Endothelial cell (in vitro differentiated cells): ENCODE measurements at regions not wholly inside any gene's neighbourhood (a gene's known extent, or its start where the extent isn't known, plus 50 kb on each side); places are given as distances from the start of the nearest gene placed in this dataset.

ENCODE experiments used
- DNase-seq: peaks from one replicate; pipeline ENCODE4 v3.0.0; 2021; ENCODE audit warnings: low spot score
- H3K27ac Mint-ChIP-seq: one replicate; pipeline ENCODE4 v1.8.0; 2021; ENCODE audit warnings: mixed read lengths, inconsistent platforms; ENCODE audit not compliant: unreplicated experiment
- H3K27me3 Mint-ChIP-seq: one replicate; pipeline ENCODE4 v1.8.0; 2021; ENCODE audit warnings: mild to moderate bottlenecking, moderate library complexity, mixed read lengths, inconsistent platforms; ENCODE audit not compliant: unreplicated experiment
- H3K36me3 Mint-ChIP-seq: one replicate; pipeline ENCODE4 v1.8.0; 2021; ENCODE audit warnings: mild to moderate bottlenecking, low read depth, mixed read lengths, inconsistent platforms; ENCODE audit not compliant: unreplicated experiment
- H3K4me1 Mint-ChIP-seq: one replicate; pipeline ENCODE4 v1.8.0; 2021; ENCODE audit warnings: mild to moderate bottlenecking, mixed read lengths, inconsistent platforms; ENCODE audit not compliant: unreplicated experiment
- H3K4me3 Mint-ChIP-seq: one replicate; pipeline ENCODE4 v1.8.0; 2021; ENCODE audit warnings: mild to moderate bottlenecking, mixed read lengths, inconsistent platforms; ENCODE audit not compliant: unreplicated experiment
- H3K9me3 Mint-ChIP-seq: one replicate; pipeline ENCODE4 v1.8.0; 2021; ENCODE audit warnings: mixed read lengths, inconsistent platforms; ENCODE audit not compliant: unreplicated experiment
- CTCF ChIP-seq: fragments of 200-600 bp; sonication (generic); IDR thresholded peaks from one replicate; pipeline ENCODE4 v1.5.0; 2021; ENCODE audit warnings: antibody characterized with exemption; ENCODE audit not compliant: unreplicated experiment

DNA sequence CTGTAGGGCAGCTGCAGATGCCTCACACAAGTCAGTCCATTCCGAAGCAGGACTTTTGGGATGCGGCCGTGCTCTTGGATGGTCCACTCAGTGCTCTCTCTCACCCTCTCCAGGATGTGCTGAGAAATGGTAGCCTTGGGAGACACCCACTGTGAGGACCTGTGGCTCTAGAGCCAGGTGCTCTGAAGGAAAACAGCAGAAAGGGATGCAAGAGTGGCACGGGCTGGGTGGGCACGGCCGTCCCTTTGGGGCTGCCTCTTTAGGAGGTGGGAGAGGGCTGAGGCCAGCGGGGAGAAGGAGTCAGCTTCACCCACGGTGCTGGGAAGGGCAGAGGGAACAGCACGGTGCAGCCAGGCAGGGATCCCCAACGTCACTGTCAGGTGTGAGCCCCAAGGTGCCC is 106.1 kb downstream of the RIPK4 start:
- no peak for DNase-seq
- TF ChIP-seq CTCF, result no peak
- Mint-ChIP-seq H3K27me3 (peaks cover 9% of the 10 kb centered on the region), H3K36me3 (no peaks in the 10 kb centered on the region), H3K27ac (no peak overlapping the region), H3K4me3 (no peak overlapping the region), H3K9me3 (no peaks in the 10 kb centered on the region), H3K4me1 (peaks cover 5% of the 10 kb centered on the region)

DNA sequence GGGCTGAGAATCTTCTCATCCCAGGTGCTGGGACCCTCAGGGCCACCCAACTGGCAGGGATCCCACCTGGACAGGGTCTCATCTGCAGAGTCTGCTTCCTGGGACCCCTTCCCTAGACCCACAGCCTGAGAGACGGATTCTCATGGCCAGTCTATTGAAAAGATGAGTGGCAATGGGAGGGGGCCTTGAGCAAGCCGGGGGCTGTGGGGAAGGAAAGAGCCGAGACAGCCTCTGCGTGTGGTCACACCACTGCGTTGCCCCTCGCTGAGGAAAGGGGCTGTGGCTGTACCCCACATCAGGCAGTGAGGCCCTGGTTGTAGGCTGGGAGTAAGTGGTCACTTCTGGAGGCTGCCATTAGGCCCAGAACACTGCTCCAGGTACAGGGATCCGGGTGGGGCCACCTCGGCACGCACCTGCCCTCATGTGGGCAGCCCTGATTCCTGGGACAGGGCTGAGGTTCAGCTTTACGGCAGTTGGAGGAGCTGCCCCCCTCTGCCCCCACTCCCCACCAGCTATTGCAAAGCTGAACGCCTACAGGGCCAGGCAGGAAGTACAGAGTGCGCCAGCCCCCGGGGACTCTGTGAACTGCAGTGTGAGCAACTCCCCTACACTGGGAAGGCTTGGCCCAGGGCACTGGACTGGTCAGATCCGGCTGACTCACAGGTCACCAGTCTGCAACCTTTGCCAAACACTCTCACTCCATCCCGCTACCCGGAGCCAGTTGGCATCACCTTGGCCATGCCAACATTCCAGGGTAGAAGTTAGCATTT is 106.9 kb downstream of the RIPK4 start:
- no peak for DNase-seq
- Mint-ChIP-seq H3K4me1 (peaks cover 5% of the 10 kb centered on the region), H3K4me3 (no peak overlapping the region), H3K27me3 (peaks cover 9% of the 10 kb centered on the region), H3K27ac (no peak overlapping the region), H3K9me3 (no peaks in the 10 kb centered on the region), H3K36me3 (no peaks in the 10 kb centered on the region)
- TF ChIP-seq CTCF, result no peak

GRCh38 chr21:41656946-41657525 is 109.8 kb downstream of the RIPK4 start:
- TF ChIP-seq CTCF, result no peak
- Mint-ChIP-seq H3K4me3 (no peak overlapping the region), H3K4me1 (no peaks in the 10 kb centered on the region), H3K27ac (no peak overlapping the region), H3K36me3 (no peaks in the 10 kb centered on the region), H3K27me3 (peaks cover 10% of the 10 kb centered on the region), H3K9me3 (no peaks in the 10 kb centered on the region)
- no peak for DNase-seq

DNA sequence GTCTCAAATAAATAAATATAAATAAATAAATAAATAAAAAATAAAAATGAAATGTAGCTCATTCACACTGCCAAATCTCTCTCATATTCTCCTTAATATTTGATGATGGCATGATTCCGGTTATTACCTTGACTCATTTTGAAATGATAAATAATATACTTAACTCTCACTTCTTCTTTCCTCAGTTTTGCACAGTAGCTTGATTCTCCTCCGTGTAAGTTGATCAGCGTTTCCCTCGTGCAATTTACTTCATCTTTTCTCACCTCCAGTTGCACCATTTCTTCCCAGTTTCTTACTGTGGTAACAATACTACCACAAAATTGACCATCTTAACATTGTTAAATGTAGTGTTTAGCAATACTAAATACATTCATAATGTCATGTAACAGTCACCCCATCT is 111.6 kb downstream of the RIPK4 start:
- no peak for DNase-seq
- H3K4me1 Mint-ChIP-seq, result no peaks in the 10 kb centered on the region
- H3K36me3 Mint-ChIP-seq, result no peaks in the 10 kb centered on the region
- H3K27ac Mint-ChIP-seq, result no peak overlapping the region
- peaks cover 8% of the 10 kb centered on the region for H3K27me3 Mint-ChIP-seq
- H3K4me3 Mint-ChIP-seq, result no peak overlapping the region
- H3K9me3 Mint-ChIP-seq, result no peaks in the 10 kb centered on the region
- TF ChIP-seq CTCF, result no peak

- TF ChIP-seq CTCF, result no peak
- H3K4me1 Mint-ChIP-seq, result no peaks in the 10 kb centered on the region
- no peak overlapping the region for H3K4me3 Mint-ChIP-seq
- no peak for DNase-seq
- no peak overlapping the region for H3K27ac Mint-ChIP-seq
- H3K36me3 Mint-ChIP-seq, result no peaks in the 10 kb centered on the region
- peaks cover 8% of the 10 kb centered on the region for H3K27me3 Mint-ChIP-seq
- H3K9me3 Mint-ChIP-seq, result no peaks in the 10 kb centered on the region
Measured at GRCh38 chr21:41653954-41654491, 112.8 kb downstream of the RIPK4 start.
